HG03442 (cell line): ENCODE measurements at regions not wholly inside any gene's neighbourhood (a gene's known extent, or its start where the extent isn't known, plus 50 kb on each side); places are given as distances from the start of the nearest gene placed in this dataset.

Experiments
- ATAC-seq: cut with Tn5 transposase; IDR thresholded peaks from one replicate; pipeline ENCODE4 v1.9.1; 2021; ENCODE audit warnings: mild to moderate bottlenecking, moderate library complexity; ENCODE audit not compliant: unreplicated experiment

GRCh38 chr18:77970814-77971213 is 721.2 kb downstream of the GALR1 start:
- no peak for ATAC-seq

DNA sequence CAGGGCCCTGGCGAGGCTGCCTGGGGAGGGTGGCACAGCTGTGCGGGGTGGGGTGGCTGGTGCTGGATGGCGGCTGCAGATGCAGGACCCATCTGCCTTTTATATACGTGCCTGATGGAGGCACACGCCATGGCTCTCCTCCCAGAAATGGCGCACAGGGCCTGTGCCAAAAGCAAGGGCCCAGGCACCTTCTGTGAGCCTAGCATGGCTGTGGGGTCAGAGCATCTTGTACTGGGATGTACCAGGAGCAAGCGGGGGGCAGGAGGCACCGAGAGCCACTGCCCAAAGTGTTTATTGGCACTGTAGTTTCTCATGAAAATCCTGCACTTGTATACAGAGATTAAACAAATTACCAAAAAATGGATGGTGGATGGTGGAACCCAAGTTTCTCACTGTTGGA is 724.1 kb downstream of the GALR1 start:
- no peak for ATAC-seq

DNA sequence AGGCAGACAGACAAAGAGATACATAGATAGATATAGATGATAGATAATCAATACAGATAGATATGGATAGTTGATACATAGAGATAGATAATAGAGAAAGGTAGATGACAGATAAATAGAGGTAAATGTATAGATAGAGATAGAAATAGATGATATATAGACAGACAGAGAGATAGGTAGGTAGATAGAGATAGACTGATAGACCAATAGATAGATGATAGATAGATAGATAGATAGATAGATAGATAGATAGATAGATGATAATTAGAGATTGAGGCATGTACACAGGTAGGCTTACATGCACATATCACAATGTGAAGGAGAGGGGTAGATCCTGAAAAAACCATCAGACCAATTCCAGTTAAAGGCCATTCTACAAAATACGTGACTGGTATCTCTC is 724.7 kb downstream of the GALR1 start:
- no peak for ATAC-seq

DNA sequence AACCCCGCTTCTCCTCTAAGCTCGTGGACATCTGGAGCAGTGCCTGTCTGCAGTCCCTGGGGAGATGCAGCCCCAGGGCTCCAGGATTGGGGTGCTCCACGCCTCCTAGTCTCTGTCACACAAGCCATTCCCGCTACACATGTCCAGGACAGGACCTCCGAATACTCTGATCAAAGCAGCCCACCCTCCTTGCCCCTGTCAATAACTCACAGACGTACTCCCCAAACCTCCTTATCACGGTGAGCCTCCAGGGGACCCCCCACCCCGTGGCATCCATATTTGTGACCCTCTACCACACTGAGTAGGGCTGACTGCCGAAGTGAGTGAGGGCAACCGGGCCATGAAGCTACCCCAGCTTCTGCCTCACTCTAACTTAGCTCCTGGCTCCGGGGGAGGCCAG is 727.7 kb downstream of the GALR1 start:
- ATAC-seq = no peak

DNA sequence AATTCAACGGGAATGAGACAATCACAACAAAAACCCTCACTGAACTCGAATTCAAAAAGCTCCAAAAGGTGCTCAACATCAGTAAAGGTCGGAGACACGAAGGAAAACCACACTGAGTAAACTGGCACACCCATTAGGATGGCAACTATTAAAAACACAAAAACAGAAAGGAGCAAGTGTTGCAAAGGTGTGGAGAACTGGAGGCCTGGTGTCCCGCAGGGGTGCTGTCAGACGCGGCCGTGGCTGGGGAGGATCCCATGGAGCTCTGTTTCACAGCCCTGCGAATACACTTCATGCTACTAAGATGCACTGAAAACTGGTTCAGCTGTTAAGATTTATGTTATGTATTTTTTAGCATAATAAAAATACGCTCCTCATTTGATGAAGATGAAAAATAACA is 730.6 kb downstream of the GALR1 start:
- no peak for ATAC-seq

- no peak for ATAC-seq
Observed at GRCh38 chr18:77981874-77982273, 732.2 kb downstream of the GALR1 start.

DNA sequence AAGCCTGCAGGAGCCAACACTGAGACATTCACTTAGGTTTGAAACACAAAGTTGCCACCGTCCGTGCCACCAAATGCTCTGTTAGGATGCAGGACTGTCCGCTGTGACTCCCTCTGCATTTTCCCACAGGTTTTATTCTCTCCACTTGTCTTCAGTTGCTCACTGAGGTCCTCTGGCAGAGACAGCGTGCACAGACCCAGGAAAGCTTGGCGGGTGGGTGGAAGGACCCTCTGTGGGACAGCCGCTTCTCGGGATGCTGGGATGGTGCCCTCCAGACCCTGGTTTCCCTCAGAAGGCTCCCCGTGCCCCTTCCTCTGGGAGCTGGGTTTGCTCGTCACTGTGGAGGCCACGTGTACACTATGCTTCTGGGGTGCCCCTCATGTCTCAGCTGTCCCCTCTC is 733.6 kb downstream of the GALR1 start:
- no peak for ATAC-seq

DNA sequence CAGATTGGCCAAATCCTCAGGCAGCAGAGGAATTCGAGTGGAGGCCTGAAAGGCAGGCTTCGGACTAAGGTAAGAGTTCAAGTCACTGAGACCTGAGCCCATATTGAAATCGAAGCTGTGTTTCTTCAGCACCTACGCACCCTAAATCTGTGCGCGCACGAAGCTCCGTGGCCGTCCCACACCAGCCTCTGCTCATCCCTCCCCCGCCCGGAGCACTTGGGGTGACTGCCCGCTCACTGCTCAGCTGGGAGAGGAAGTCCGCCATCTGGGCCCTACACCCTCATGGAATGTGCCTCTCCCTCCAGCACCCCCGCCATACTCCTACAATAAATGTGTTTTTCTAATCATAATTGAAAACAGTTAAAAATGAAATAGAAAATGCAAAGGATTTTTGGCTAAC is 734.5 kb downstream of the GALR1 start:
- ATAC-seq = no peak

- no peak for ATAC-seq
Observed at GRCh38 chr18:77984833-77985232, 735.2 kb downstream of the GALR1 start.

GRCh38 chr18:77985526-77986281 is 736.1 kb downstream of the GALR1 start:
- ATAC-seq = no peak

- no peak for ATAC-seq
Observed at GRCh38 chr18:77990131-77990530, 740.5 kb downstream of the GALR1 start.

DNA sequence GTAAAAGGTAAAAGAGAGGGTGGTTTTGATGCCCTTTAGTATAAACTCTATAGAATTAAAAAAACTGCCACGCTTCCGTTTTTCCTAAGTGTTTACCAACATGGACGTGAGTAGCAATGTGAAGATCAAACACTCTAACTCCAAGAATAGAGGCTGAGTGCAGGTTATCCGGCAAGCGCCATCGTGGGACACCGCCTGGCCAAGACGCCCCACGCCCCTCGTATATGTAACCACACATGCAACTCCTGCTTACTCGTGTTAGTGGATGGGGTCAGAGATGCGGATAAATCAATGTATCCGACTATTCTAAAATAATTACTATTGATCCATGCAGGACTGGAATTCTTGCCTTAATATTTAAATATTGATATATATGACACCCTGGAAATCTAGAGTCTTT is 741.3 kb downstream of the GALR1 start:
- no peak for ATAC-seq

GRCh38 chr18:77992057-77992456 is 742.4 kb downstream of the GALR1 start:
- no peak for ATAC-seq

DNA sequence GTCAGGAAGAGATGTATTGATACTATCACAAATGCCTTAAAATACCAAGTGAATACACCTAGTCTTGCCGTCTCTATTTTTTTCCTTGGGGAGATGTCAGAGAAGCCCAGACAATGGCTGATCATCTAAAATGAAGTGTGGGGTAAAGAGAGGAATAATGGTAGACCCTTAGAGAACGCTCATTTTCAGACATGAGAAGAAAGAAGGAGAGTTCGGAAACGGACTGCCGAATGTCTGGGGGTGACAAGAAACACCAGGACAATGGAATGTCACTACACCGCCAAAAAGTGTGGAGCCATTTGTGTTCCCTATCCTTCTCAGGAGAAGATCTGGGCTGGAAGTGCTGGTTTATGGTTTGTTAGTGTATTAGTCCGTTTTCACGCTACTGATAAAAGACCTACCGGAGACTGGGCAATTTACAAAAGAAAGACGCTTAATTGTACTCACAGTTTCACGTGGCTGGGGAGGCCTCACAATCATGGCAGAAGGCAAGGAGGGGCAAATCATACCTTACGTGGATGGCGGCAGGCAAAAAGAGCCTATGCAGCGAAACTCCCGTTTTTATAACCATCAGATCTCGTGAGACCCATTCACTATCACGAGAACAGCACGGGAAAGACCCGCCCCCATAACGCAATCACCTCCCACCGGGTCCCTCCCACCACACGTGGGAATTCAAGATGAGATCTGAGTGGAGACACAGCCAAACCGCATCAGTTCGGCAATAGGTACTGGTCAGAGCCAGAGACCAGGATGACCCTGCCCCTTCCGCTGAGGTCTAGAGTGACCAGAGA is 743.7 kb downstream of the GALR1 start:
- ATAC-seq = no peak

DNA sequence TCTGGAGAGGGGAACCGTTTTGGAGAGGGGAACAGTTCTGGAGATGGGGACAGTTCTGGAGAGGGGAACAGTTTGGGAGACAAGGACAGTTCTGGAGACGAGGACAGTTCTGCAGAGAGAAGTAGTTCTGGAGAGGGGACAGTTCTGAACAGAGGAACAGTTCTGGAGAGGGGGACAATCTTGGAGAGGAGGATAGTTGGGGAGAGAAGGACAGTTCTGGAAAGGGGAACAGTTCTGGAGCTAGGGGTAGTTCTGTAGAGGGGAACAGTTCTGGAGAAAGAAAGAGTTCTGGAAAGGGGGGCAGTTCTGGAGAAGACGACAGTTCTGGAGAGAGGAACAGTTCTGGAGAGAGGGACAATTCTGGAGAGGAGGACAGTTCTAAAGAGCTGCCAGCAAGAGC is 745.9 kb downstream of the GALR1 start:
- no peak for ATAC-seq

DNA sequence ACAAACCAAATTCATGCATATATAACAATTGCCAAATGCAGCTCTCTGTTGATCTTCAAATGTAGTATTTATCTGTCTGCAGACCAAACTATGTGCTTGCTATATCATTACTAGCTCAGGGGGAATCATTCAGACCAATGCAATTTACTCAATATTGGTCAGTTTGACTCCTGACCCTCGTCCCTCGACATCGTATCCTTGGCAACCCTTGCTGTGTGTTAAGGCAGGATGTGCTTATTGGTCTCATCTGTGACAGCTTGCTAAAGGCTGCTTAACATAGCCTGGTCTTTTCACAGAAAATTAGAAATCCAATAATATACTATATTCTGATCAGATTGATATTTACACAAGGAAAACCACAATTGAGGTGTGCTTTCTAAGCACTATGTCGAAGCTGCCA is 747.1 kb downstream of the GALR1 start:
- no peak for ATAC-seq

- ATAC-seq = no peak
Observed at GRCh38 chr18:78001811-78002210, 752.2 kb downstream of the GALR1 start.

DNA sequence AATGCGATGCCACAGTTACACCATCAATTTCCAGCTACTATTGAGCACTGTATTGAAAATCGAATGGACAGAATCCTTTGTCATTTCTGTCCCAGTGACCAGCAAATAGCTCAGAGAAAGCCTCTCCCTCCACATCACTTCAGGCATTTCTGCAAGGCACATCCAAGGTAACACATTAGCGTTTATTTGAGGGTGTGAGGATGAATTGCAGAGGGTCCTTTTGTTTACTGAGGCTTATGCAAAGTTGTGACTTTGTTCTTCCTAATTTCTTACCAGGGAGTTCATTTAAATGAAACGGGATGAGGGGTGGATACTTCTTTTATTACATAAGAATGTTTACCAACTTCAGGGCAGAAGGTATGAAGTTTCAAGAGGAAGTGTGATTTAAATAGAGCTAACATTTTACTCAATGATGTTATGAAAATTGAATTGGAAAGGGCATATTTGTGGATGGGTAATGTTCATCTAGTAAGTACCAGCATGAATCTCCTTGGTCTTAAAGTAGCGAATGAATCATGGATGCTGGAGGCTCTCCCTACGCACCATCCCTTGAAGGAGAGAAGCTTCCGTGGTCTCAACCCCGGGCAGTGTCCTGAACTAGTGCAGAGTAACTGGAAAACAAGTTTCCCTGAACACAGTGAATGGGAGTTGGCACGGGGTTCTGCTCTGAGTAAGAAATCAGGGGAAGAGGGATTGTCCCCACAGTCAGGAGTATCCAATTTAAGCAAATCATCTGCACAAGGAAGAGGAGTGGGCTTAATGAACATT is 756.5 kb downstream of the GALR1 start:
- no peak for ATAC-seq

- no peak for ATAC-seq
Observed at GRCh38 chr18:78006774-78007260, 757.2 kb downstream of the GALR1 start.

DNA sequence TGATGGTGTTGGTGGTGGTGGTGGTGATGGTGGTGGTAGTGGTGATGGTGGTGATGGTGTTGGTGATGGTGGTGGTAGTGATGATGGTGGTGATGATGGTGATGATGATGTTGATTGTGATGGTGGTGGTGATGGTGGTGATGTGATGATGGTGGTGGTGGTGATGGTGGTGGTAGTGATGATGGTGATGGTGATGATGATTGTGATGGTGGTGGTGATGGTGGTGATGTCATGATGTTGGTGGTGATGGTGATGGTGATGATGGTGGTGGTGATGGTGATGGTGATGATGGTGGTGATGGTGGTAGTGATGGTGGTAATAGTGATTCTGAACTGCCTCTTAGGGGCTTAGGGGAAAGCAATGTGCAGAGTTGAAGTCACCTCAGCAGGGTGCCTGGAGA is 760.7 kb downstream of the GALR1 start:
- no peak for ATAC-seq

- ATAC-seq = no peak
Observed at GRCh38 chr18:78017869-78018268, 768.2 kb downstream of the GALR1 start.

- ATAC-seq = no peak
Observed at GRCh38 chr18:78021196-78021595, 771.5 kb downstream of the GALR1 start.
